K562 (cell line): ENCODE measurements at regions not wholly inside any gene's neighbourhood (a gene's known extent, or its start where the extent isn't known, plus 50 kb on each side); places are given as distances from the start of the nearest gene placed in this dataset.

Experiments
- ATAC-seq: fragments of 200-7000 bp; cut with Tn5 transposase; 3 replicates; pipeline ENCODE4 v1.9.1; 2020; ENCODE audit warnings: moderate library complexity
- BruUV-seq: library from RNA; stranded (reverse); fragments of 400-500 nt; replicated peaks from 2 replicates; lab custom pipeline; 2021; lab: Mats Ljungman, UMichigan
- CTCF ChIA-PET: fragments of 300-600 bp; formaldehyde crosslinking; extraction: SDS; loops from one replicate; lab custom pipeline; 2021; ENCODE audit warnings: low intra/inter-chr PET ratio; lab: Yijun Ruan, JAX
- POLR2A ChIA-PET: fragments of 300-600, 350-650 bp; sonication (Branson Sonifier 250); formaldehyde crosslinking; extraction: SDS; loops from one replicate; lab custom pipeline; 2021; ENCODE audit warnings: antibody characterized with exemption, inconsistent platforms; lab: Yijun Ruan, JAX
- DNase-seq, 4 experiments: peaks; one replicate each; pipeline versions ENCODE4 v3.0.0 to v3.0.0-alpha.2; 2011 to 2018; ENCODE audit warnings: low spot score in 3 of 4, mixed read lengths in 3 of 4; ENCODE audit errors: extremely low read depth in 1 of 4
- FAIRE-seq: peaks from 2 replicates; lab custom pipeline; 2011; peaks lifted over from hg19 to GRCh38; lab: Jason Lieb, UNC
- H2AFZ ChIP-seq: 2 replicates; pipeline ENCODE4 v1.6.0; 2011; ENCODE audit warnings: low read depth, low read length, control low read depth, inconsistent platforms
- H3K27ac ChIP-seq: fragments of 200-600 bp; 3 replicates; pipeline ENCODE4 v1.8.0; 2011; ENCODE audit warnings: low read depth, mild to moderate bottlenecking, control low read depth, inconsistent platforms, low read length, moderate library complexity, mixed read lengths; ENCODE audit errors: extremely low read depth
- H3K27me3 ChIP-seq, 2 experiments: fragments of 300-600 bp in 1 of 2; 2 replicates in 1 of 2; 3 replicates in 1 of 2; pipeline versions ENCODE4 v1.6.0 to v1.8.0; 2011; ENCODE audit warnings: inconsistent platforms in 2 of 2, low read length in 2 of 2, mild to moderate bottlenecking in 1 of 2, mixed read lengths in 1 of 2, moderate library complexity in 1 of 2; ENCODE audit not compliant: control insufficient read depth in 2 of 2, insufficient read depth in 2 of 2
- H3K36me3 ChIP-seq: fragments of 300-600 bp; 3 replicates; pipeline ENCODE4 v1.8.0; 2011; ENCODE audit warnings: mild to moderate bottlenecking, low read length, inconsistent platforms; ENCODE audit not compliant: control insufficient read depth, insufficient read depth
- H3K4me1 ChIP-seq, 2 experiments: fragments of 200-600 bp in 1 of 2; replicated peaks in 1 of 2; 2 replicates in 1 of 2; 3 replicates in 1 of 2; pipeline versions ENCODE4 v1.5.1 to v1.8.0; 2011; ENCODE audit warnings: inconsistent platforms in 2 of 2, low read length in 2 of 2, mild to moderate bottlenecking in 1 of 2, mixed read lengths in 1 of 2, moderate library complexity in 1 of 2; ENCODE audit not compliant: control insufficient read depth in 2 of 2, insufficient read depth in 2 of 2
- H3K4me2 ChIP-seq: 2 replicates; pipeline ENCODE4 v1.6.1; 2011; ENCODE audit warnings: low read length, control low read depth, inconsistent platforms, mixed read lengths; ENCODE audit not compliant: insufficient read depth
- H3K4me3 ChIP-seq: fragments of 200-600 bp; sonication (generic), shearing (Covaris generic); 2 replicates; pipeline ENCODE4 v1.5.1; 2016; ENCODE audit warnings: control low read depth, inconsistent platforms
- H3K79me2 ChIP-seq: fragments of 200-600 bp; 3 replicates; pipeline ENCODE4 v1.8.0; 2011; ENCODE audit warnings: low read length, inconsistent platforms; ENCODE audit not compliant: control insufficient read depth, insufficient read depth
- H3K9ac ChIP-seq, 2 experiments: 2 replicates each; pipeline versions ENCODE4 v1.6.0 to v1.6.1; 2011; ENCODE audit warnings: low read depth in 2 of 2, low read length in 2 of 2, control low read depth in 1 of 2, inconsistent platforms in 1 of 2, mild to moderate bottlenecking in 1 of 2, mixed read lengths in 1 of 2; ENCODE audit not compliant: insufficient read depth in 1 of 2
- H3K9me1 ChIP-seq: one replicate; pipeline ENCODE4 v1.6.0; 2011; ENCODE audit warnings: inconsistent platforms, mild to moderate bottlenecking, low read length, moderate library complexity; ENCODE audit not compliant: control insufficient read depth, insufficient read depth
- H3K9me3 ChIP-seq: replicated peaks from 2 replicates; pipeline ENCODE4 v1.5.1; 2011; ENCODE audit warnings: low read depth, low read length, inconsistent platforms; ENCODE audit not compliant: control insufficient read depth, insufficient read depth
- H4K20me1 ChIP-seq: replicated peaks from 2 replicates; pipeline ENCODE4 v1.6.1; 2011; ENCODE audit warnings: low read length, inconsistent platforms, mixed read lengths; ENCODE audit not compliant: control insufficient read depth, insufficient read depth
- ARID4B ChIP-seq: sonication (generic); formaldehyde crosslinking; IDR thresholded peaks from 2 replicates; pipeline ENCODE4 v1.8.0; 2022; ENCODE audit warnings: mild to moderate bottlenecking, missing genetic modification reagents
- NKRF ChIP-seq: fragments of 450-650 bp; IDR thresholded peaks from 2 replicates; pipeline ENCODE4 v1.6.1; 2016; ENCODE audit warnings: borderline replicate concordance
- SMARCA4 ChIP-seq: fragments of 450-650 bp; IDR thresholded peaks from 2 replicates; pipeline ENCODE4 v1.6.1; 2016
- SNRNP70 ChIP-seq: fragments of 200-400 bp; formaldehyde crosslinking; optimal IDR thresholded peaks from 2 replicates; pipeline ENCODE3; 2017; ENCODE audit warnings: low read depth, low read length
- SRF ChIP-seq, 2 experiments: fragments of 250-450, 450-650 bp in 1 of 2; sonication (Bioruptor Pico) in 1 of 2; sonication (generic) in 1 of 2; formaldehyde crosslinking; IDR thresholded peaks; 2 replicates each; pipeline versions ENCODE4 v1.5.0 to v1.5.1; 2020 to 2022; ENCODE audit warnings: mild to moderate bottlenecking in 1 of 2, missing genetic modification reagents in 1 of 2
- WGBS: fragments of 100-300 bp; shearing (Covaris generic); methylation state at CpG from one replicate; pipeline ENCODE4 v1.1.6; 2016; ENCODE audit warnings: low coverage, mixed read lengths; ENCODE audit not compliant: insufficient coverage; ENCODE audit errors: missing lambda C conversion rate; 5-methylcytosine and 5-hydroxymethylcytosine counted together
- in situ Hi-C: fragments of 300-500 bp; cut with MboI; formaldehyde crosslinking; loops from 4 replicates; pipeline ENCODE4 v1.15.0; 2018; ENCODE audit warnings: inconsistent platforms, mixed read lengths
- intact Hi-C: fragments of 100-400 bp; cut with micrococcal nuclease; formaldehyde crosslinking; loops from 2 replicates; pipeline ENCODE4 v1.14.2; 2022

- Histone ChIP-seq H3K9ac (no peak overlapping the region), H3K9me3 (no peaks in the 10 kb centered on the region), H3K9me1 (no peaks in the 10 kb centered on the region), H3K4me3 (no peak overlapping the region), H3K4me2 (no peak overlapping the region), H3K36me3 (no peaks in the 10 kb centered on the region), H3K4me1 (no peaks in the 10 kb centered on the region), H3K27me3 (no peaks in the 10 kb centered on the region), H2AFZ (no peak overlapping the region), H3K79me2 (no peaks in the 10 kb centered on the region), H4K20me1 (no peaks in the 10 kb centered on the region), H3K27ac (no peak overlapping the region)
- DNase-seq: no peak
- in situ Hi-C loops: no loop called here
- WGBS: 0% methylated on average over 4 of the region's 4 CpGs
- intact Hi-C loops: no loop called here
- POLR2A ChIA-PET: no interaction called here
- no TSS peak for BruUV-seq
- CTCF ChIA-PET: no interaction called here
- no peak for ATAC-seq
- no peak for FAIRE-seq
- TF ChIP-seq NKRF (no peak), SMARCA4 (no peak), SNRNP70 (no peak), SRF (CRISPR knock-in tag; IDR thresholded peaks at IDR 0.05) (no peak), ARID4B (CRISPR knock-in tag) (no peak)
These were observed 222.0 kb upstream of the CHAC2 start for GRCh38 chr2:53545604-53546003.
